A549 (cell line): ENCODE measurements at regions not wholly inside any gene's neighbourhood (a gene's known extent, or its start where the extent isn't known, plus 50 kb on each side); places are given as distances from the start of the nearest gene placed in this dataset.

Experiments
- ATAC-seq, 2 experiments: fragments of 200-7000 bp in 1 of 2; fragments of >200 bp in 1 of 2; cut with Nextera tagmentation in 1 of 2; cut with Tn5 transposase in 1 of 2; 3 replicates each; pipeline versions ENCODE4 v1.8.0 to v1.9.1; 2018 to 2020; ENCODE audit warnings: mild to moderate bottlenecking in 1 of 2, moderate library complexity in 1 of 2
- CTCF ChIA-PET: fragments of 300-600 bp; sonication (Branson Sonifier 250); formaldehyde crosslinking; extraction: SDS; loops from one replicate; lab custom pipeline; 2021; ENCODE audit warnings: antibody characterized with exemption, inconsistent platforms; lab: Yijun Ruan, JAX
- POLR2A ChIA-PET: fragments of 350-600 bp; formaldehyde crosslinking; extraction: SDS; loops from one replicate; lab custom pipeline; 2021; ENCODE audit warnings: antibody characterized with exemption, inconsistent platforms; lab: Yijun Ruan, JAX
- DNase-seq, 2 experiments: peaks; one replicate each; pipeline versions ENCODE4 v3.0.0 to v3.0.0-alpha.2; 2011 to 2016; ENCODE audit warnings: low read depth in 1 of 2, low spot score in 1 of 2
- FAIRE-seq: peaks from 2 replicates; lab custom pipeline; 2011; peaks lifted over from hg19 to GRCh38; lab: Jason Lieb, UNC
- H3K27ac ChIP-seq, 2 experiments: fragments of >200 bp; sonication (Bioruptor Twin); formaldehyde crosslinking; 3 replicates each; pipeline ENCODE4 v1.5.1; 2016 to 2017
- H3K4me1 ChIP-seq: fragments of >200 bp; sonication (Bioruptor Twin); formaldehyde crosslinking; 3 replicates; pipeline ENCODE4 v1.6.1; 2016
- H3K4me2 ChIP-seq: fragments of >200 bp; sonication (Bioruptor Twin); formaldehyde crosslinking; 3 replicates; pipeline ENCODE4 v1.6.1; 2016
- H3K4me3 ChIP-seq: fragments of >200 bp; sonication (Bioruptor Twin); formaldehyde crosslinking; 3 replicates; pipeline ENCODE4 v1.5.1; 2016
- H3K9me3 ChIP-seq: fragments of >200 bp; sonication (Bioruptor Twin); formaldehyde crosslinking; 3 replicates; pipeline ENCODE4 v1.6.1; 2016
- CBX2 ChIP-seq: fragments of 200-600 bp; sonication (generic); IDR thresholded peaks from 2 replicates; pipeline ENCODE4 v1.6.1; 2016; ENCODE audit warnings: low read depth, mild to moderate bottlenecking, borderline replicate concordance
- CBX8 ChIP-seq: fragments of 200-600 bp; sonication (generic); IDR thresholded peaks from 2 replicates; pipeline ENCODE4 v1.6.1; 2016
- CEBPB ChIP-seq, 2 experiments: fragments of >200 bp in 1 of 2; sonication (Bioruptor Twin) in 1 of 2; formaldehyde crosslinking in 1 of 2; IDR thresholded peaks; 2 replicates each; pipeline ENCODE4 v1.6.1; 2012 to 2016
- CHD2 ChIP-seq: fragments of 150-350 bp; IDR thresholded peaks from 2 replicates; pipeline ENCODE4 v1.6.1; 2014; ENCODE audit warnings: low read length; ENCODE audit not compliant: partially characterized antibody
- CHD4 ChIP-seq: fragments of 200-600 bp; sonication (generic); IDR thresholded peaks from 2 replicates; pipeline ENCODE4 v1.6.1; 2016; ENCODE audit warnings: antibody characterized with exemption, mild to moderate bottlenecking, borderline replicate concordance
- EHMT2 ChIP-seq: fragments of 200-600 bp; sonication (generic); IDR thresholded peaks from 2 replicates; pipeline ENCODE4 v1.6.1; 2016; ENCODE audit warnings: antibody characterized with exemption, low read depth, mild to moderate bottlenecking, moderate library complexity
- EP300 ChIP-seq, 2 experiments: fragments of >200 bp; sonication (Bioruptor Twin); formaldehyde crosslinking; IDR thresholded peaks; 2 replicates in 1 of 2; 3 replicates in 1 of 2; pipeline ENCODE4 v1.6.1; 2016 to 2017
- ESRRA ChIP-seq: fragments of 150-350 bp; IDR thresholded peaks from 2 replicates; pipeline ENCODE4 v1.6.1; 2014; ENCODE audit warnings: mild to moderate bottlenecking, low read length, borderline replicate concordance
- FOSB ChIP-seq: fragments of 250-450 bp; sonication (Bioruptor Pico); IDR thresholded peaks from 2 replicates; pipeline ENCODE4 v1.5.0; 2020; ENCODE audit warnings: mild to moderate bottlenecking, moderate library complexity
- FOXS1 ChIP-seq: fragments of 250-450 bp; sonication (Bioruptor Pico); IDR thresholded peaks from 2 replicates; pipeline ENCODE4 v1.5.0; 2020; ENCODE audit warnings: mild to moderate bottlenecking, moderate library complexity
- GATA3 ChIP-seq: IDR thresholded peaks from 2 replicates; pipeline ENCODE4 v1.6.1; 2012; ENCODE audit warnings: borderline replicate concordance
- HEYL ChIP-seq: fragments of 250-450 bp; sonication (Bioruptor Pico); IDR thresholded peaks from 2 replicates; pipeline ENCODE4 v1.8.0; 2021; ENCODE audit warnings: mild to moderate bottlenecking, moderate library complexity
- JUNB ChIP-seq: fragments of >200 bp; sonication (Bioruptor Twin); formaldehyde crosslinking; IDR thresholded peaks from 2 replicates; pipeline ENCODE4 v1.6.1; 2016
- MAZ ChIP-seq: fragments of 150-350 bp; IDR thresholded peaks from 2 replicates; pipeline ENCODE4 v1.6.1; 2014; ENCODE audit warnings: antibody characterized with exemption, low read depth, low read length, borderline replicate concordance
- MYC ChIP-seq: IDR thresholded peaks from 2 replicates; pipeline ENCODE4 v1.6.1; 2012; ENCODE audit warnings: mild to moderate bottlenecking, inconsistent platforms, low read length, improper control_type of control experiment, borderline replicate concordance
- NR3C1 ChIP-seq: fragments of >200 bp; sonication (Bioruptor Twin); formaldehyde crosslinking; IDR thresholded peaks from 3 replicates; pipeline ENCODE4 v1.6.1; 2017
- PHF8 ChIP-seq: fragments of 200-600 bp; sonication (generic); IDR thresholded peaks from 2 replicates; pipeline ENCODE4 v1.6.1; 2016; ENCODE audit warnings: low read depth, mild to moderate bottlenecking, antibody characterized with exemption, moderate library complexity, borderline replicate concordance
- RAD21 ChIP-seq, 2 experiments: fragments of >200 bp in 1 of 2; sonication (Bioruptor Twin) in 1 of 2; formaldehyde crosslinking in 1 of 2; IDR thresholded peaks in 1 of 2; conservative IDR thresholded peaks in 1 of 2; 2 replicates in 1 of 2; 3 replicates in 1 of 2; pipeline ENCODE4 v1.6.1; 2012 to 2018; ENCODE audit warnings: inconsistent platforms in 1 of 2
- TFCP2L1 ChIP-seq: fragments of 250-450 bp; sonication (Bioruptor Pico); IDR thresholded peaks from 2 replicates; pipeline ENCODE4 v1.5.0; 2021; ENCODE audit warnings: mild to moderate bottlenecking
- TP53 ChIP-seq: fragments of 250-450 bp; sonication (Bioruptor Pico); IDR thresholded peaks from 2 replicates; pipeline ENCODE4 v1.5.0; 2021; ENCODE audit warnings: mild to moderate bottlenecking, moderate library complexity
- ZC3H11A ChIP-seq: fragments of 450-650 bp; IDR thresholded peaks from 2 replicates; pipeline ENCODE4 v1.6.1; 2014; ENCODE audit warnings: antibody characterized with exemption, mild to moderate bottlenecking
- ZNF302 ChIP-seq: fragments of 250-450 bp; sonication (Bioruptor Pico); IDR thresholded peaks from 2 replicates; pipeline ENCODE4 v1.9.0; 2021; ENCODE audit warnings: inconsistent platforms, mild to moderate bottlenecking, moderate library complexity
- ZSCAN20 ChIP-seq: fragments of 250-450 bp; sonication (Bioruptor Pico); IDR thresholded peaks from 2 replicates; pipeline ENCODE4 v1.8.0; 2022; ENCODE audit warnings: mild to moderate bottlenecking, moderate library complexity
- WGBS: methylation state at CpG from one replicate; pipeline ENCODE4 v1.1.6; 2017; ENCODE audit errors: missing lambda C conversion rate; 5-methylcytosine and 5-hydroxymethylcytosine counted together
- TF ChIP-seq, protein P1 (sequence below): fragments of >200 bp; sonication (Bioruptor Twin); formaldehyde crosslinking; IDR thresholded peaks from 3 replicates; pipeline ENCODE4 v1.6.1; 2016
- TF ChIP-seq, protein P2 (sequence below): fragments of >200 bp; sonication (Bioruptor Twin); formaldehyde crosslinking; IDR thresholded peaks from 3 replicates; pipeline ENCODE4 v1.5.1; 2016

DNA sequence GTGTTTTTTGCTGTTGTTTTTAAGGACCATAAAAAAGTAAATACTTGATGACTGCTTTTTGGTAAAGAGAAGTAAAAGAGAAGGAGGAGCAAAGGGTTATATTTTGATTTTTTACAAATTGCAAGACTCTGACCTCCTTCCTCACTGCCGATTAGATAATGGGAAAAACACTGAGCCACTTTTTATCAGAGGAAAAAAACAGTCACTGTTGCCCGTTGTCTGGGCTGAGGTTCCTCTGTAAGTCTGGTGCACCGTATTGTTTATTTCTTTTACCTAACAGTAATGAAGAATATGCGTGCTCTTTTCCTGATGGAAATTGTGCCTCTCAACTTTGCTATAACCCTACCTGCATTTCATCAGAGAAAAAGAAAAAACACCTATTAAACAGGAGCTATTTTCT is 178.7 kb upstream of the EMCN start:
- FAIRE-seq: no peak
- no peak for DNase-seq
- H3K27ac ChIP-seq: no peak overlapping the region
- H3K9me3 ChIP-seq: no peaks in the 10 kb centered on the region
- no peak overlapping the region for H3K4me3 ChIP-seq
- ChIA-PET CTCF (no interaction called here), POLR2A (no interaction called here)
- H3K4me1 ChIP-seq: no peaks in the 10 kb centered on the region
- no peak for TF ChIP-seq MAZ
- no peak for TF ChIP-seq ZNF302
- TF ChIP-seq, protein P1, sequence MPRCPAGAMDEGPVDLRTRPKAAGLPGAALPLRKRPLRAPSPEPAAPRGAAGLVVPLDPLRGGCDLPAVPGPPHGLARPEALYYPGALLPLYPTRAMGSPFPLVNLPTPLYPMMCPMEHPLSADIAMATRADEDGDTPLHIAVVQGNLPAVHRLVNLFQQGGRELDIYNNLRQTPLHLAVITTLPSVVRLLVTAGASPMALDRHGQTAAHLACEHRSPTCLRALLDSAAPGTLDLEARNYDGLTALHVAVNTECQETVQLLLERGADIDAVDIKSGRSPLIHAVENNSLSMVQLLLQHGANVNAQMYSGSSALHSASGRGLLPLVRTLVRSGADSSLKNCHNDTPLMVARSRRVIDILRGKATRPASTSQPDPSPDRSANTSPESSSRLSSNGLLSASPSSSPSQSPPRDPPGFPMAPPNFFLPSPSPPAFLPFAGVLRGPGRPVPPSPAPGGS: no peak
- no peak for TF ChIP-seq PHF8
- TF ChIP-seq NR3C1: no peak
- no peak for TF ChIP-seq HEYL (CRISPR knock-in tag)
- TF ChIP-seq CBX2: no peak
- TF ChIP-seq EHMT2: no peak
- TF ChIP-seq TFCP2L1 (CRISPR knock-in tag): no peak
- no peak for TF ChIP-seq CBX8
- TF ChIP-seq CHD2: no peak
- no peak for TF ChIP-seq ESRRA
- no peak for TF ChIP-seq JUNB
- ATAC-seq: no peak
- no peak overlapping the region for H3K4me2 ChIP-seq
- 71% methylated on average over 4 of the region's 4 CpGs for WGBS

DNA sequence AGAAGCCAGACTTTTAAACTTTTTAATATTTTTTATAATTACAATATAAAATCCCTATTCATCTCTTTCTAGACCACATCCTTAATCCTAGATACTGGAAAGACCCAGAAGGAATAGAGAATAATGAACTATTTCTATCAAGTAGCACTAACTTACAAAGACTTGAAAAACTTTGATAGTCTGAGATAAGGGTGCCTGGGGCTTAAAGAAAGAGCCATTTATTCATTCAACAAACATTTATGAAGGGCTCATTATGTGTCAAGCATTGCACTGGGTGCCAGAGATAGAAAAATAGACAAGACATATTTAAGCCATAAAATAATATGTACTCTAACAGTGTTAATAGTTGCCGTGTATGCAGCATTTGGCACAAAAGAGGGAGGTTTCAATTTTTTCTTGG is 178.0 kb upstream of the EMCN start:
- no peak for FAIRE-seq
- no peak for ATAC-seq
- Histone ChIP-seq H3K4me2 (no peak overlapping the region), H3K4me3 (no peak overlapping the region)
- 89% methylated on average over 1 of the region's 1 CpG for WGBS
- POLR2A ChIA-PET: no interaction called here
- CTCF ChIA-PET: no interaction called here
- TF ChIP-seq FOSB (CRISPR knock-in tag) (no peak), PHF8 (no peak), FOXS1 (CRISPR knock-in tag) (no peak), ZSCAN20 (CRISPR knock-in tag) (no peak), CBX8 (no peak), EP300 (IDR thresholded peaks at IDR 0.05) (no peak), CEBPB (IDR thresholded peaks at IDR 0.05) (no peak), ZC3H11A (no peak), NR3C1 (no peak), GATA3 (no peak), MAZ (no peak), TP53 (CRISPR knock-in tag) (no peak), CBX2 (no peak), MYC (no peak), RAD21 (conservative IDR thresholded peaks at IDR 0.05 in 1 of 2, IDR thresholded peaks at IDR 0.05 in 1 of 2) (no peak), CHD4 (no peak), CHD2 (no peak)
- TF ChIP-seq, protein P2, sequence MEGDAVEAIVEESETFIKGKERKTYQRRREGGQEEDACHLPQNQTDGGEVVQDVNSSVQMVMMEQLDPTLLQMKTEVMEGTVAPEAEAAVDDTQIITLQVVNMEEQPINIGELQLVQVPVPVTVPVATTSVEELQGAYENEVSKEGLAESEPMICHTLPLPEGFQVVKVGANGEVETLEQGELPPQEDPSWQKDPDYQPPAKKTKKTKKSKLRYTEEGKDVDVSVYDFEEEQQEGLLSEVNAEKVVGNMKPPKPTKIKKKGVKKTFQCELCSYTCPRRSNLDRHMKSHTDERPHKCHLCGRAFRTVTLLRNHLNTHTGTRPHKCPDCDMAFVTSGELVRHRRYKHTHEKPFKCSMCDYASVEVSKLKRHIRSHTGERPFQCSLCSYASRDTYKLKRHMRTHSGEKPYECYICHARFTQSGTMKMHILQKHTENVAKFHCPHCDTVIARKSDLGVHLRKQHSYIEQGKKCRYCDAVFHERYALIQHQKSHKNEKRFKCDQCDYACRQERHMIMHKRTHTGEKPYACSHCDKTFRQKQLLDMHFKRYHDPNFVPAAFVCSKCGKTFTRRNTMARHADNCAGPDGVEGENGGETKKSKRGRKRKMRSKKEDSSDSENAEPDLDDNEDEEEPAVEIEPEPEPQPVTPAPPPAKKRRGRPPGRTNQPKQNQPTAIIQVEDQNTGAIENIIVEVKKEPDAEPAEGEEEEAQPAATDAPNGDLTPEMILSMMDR: no peak
- TF ChIP-seq, all 56 proteins: peak for 0
- H3K4me1 ChIP-seq: no peaks in the 10 kb centered on the region
- no peak overlapping the region for H3K27ac ChIP-seq
- DNase-seq: no peak
- no peaks in the 10 kb centered on the region for H3K9me3 ChIP-seq
